Heart left ventricle (tissue), 16 donors: ENCODE measurements at regions not wholly inside any gene's neighbourhood (a gene's known extent, or its start where the extent isn't known, plus 50 kb on each side); places are given as distances from the start of the nearest gene placed in this dataset.

Experiments used
- ATAC-seq, 4 donors: fragments of 200-7000 bp; cut with Tn5 transposase; one replicate each; pipeline ENCODE4 v1.9.1; 2020 to 2022; ENCODE audit warnings: moderate library complexity in 4 of 4, mild to moderate bottlenecking in 3 of 4, moderate number of reproducible peaks in 1 of 4
- DNase-seq, 5 donors: peaks; one replicate each; pipeline ENCODE4 v3.0.0-alpha.2; 2020
- H3K27ac ChIP-seq, 12 donors: fragments of 200-600 bp; sonication (generic) in 4 of 12; one replicate each; pipeline versions ENCODE4 v1.5.0 to v1.8.0; 2016 to 2022; ENCODE audit warnings: mild to moderate bottlenecking in 2 of 12
- H3K27me3 ChIP-seq, 9 donors: fragments of 200-600 bp; sonication (generic) in 2 of 9; one replicate each; pipeline versions ENCODE4 v1.5.1 to v1.8.0; 2016 to 2022; ENCODE audit warnings: mild to moderate bottlenecking in 3 of 9
- H3K36me3 ChIP-seq, 9 donors: fragments of 200-600 bp; sonication (generic) in 2 of 9; one replicate each; pipeline versions ENCODE4 v1.5.0 to v1.8.0; 2018 to 2022; ENCODE audit warnings: mild to moderate bottlenecking in 2 of 9
- H3K4me1 ChIP-seq, 12 donors: fragments of 200-600 bp; sonication (generic) in 4 of 12; one replicate each; pipeline versions ENCODE4 v1.5.0 to v1.8.0; 2016 to 2022; ENCODE audit warnings: mild to moderate bottlenecking in 3 of 12
- H3K4me3 ChIP-seq, 12 donors: fragments of 200-600 bp; sonication (generic) in 4 of 12; one replicate each; pipeline versions ENCODE4 v1.5.0 to v1.8.0; 2017 to 2022; ENCODE audit warnings: mild to moderate bottlenecking in 9 of 12, moderate library complexity in 4 of 12
- H3K9me3 ChIP-seq, 12 donors: fragments of 200-600 bp; sonication (generic) in 4 of 12; one replicate each; pipeline versions ENCODE4 v1.5.0 to v1.8.0; 2016 to 2022; ENCODE audit warnings: mild to moderate bottlenecking in 1 of 12
- CTCF ChIP-seq, 12 donors: fragments of 200-600 bp; sonication (generic) in 4 of 12; IDR thresholded peaks; one replicate each; pipeline versions ENCODE4 v1.5.0 to v1.8.0; 2018 to 2022; ENCODE audit warnings: antibody characterized with exemption in 12 of 12, mild to moderate bottlenecking in 5 of 12
- POLR2A ChIP-seq, 2 donors: fragments of 450-650 bp; IDR thresholded peaks; one replicate each; pipeline ENCODE4 v1.6.1; 2017; ENCODE audit warnings: antibody characterized with exemption in 2 of 2, mild to moderate bottlenecking in 2 of 2, moderate library complexity in 2 of 2
- WGBS, 4 donors: extraction: QIAGEN DNeasy Blood & Tissue Kit in 2 of 4; methylation state at CpG; one replicate each; pipeline versions ENCODE4 v1.1.5 to v1.1.7; 2013 to 2018; 5-methylcytosine and 5-hydroxymethylcytosine counted together
- intact Hi-C, 10 donors: fragments of 100-400 bp; cut with DNase I; formaldehyde crosslinking; loops; one replicate each; pipeline versions ENCODE4 v1.11.1 to v1.14.2; 2022
- donor health status: ischemic (EF 13 %, LVEDD 7.1; RV severe dilation, severe dysfunction).
- donor health status: healthy with polysubstance abuse.
- donor health status: DM: no; HTN: yes; CAD: no.
- donor health status: DM: no; HTN: no; CAD: no.
- donor health status: ischemic (EF 25% LVEDD 6.9; RV normal size, moderate dysfunction).
- donor health status: ischemic (EF 25% LVEDD 5.7; RV mildly dilated, moderate dysfunction).
- donor health status: healthy.
- donor health status: DM: yes; HTN: yes; CAD: no.
- donor health status: ischemic (EF 35%, LVEDD 5.7; RV mildly dilated, moderate dysfunction).
- donor health status: nonischemic (EF 11% LVEDD 7.7; RV severe dilation, severe dysfunction).
- donor health status: DM: yes; HTN: yes; CAD: no.
- donor health status: PGD.
- donor health status: ischemic (EF 29% LVEDD 5.4; RV normal size, mild dysfunction).
- donor health status: nonischemic (EF 23%, LVEDD 6.1; RV moderate dilation, normal function).

DNA sequence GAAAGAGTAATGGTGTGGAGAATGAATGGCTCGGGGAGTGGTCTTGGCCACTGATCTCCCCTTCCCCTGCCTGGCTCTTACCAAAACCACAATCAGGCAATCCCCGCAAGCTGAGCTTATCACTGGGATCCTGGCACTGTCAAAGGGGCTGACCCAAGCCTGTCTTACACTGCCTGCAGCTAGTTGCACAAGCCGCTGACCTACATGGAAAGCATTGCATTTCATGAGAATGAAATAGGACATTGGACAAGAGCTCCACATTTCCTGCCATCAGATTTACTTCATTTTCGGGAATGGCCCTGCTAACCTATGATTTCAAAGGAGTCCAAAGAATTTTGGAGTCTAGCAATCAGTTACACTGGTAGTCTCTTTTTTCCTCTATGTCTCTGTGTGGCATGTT, 146.4 kb downstream of the PCTP start:
- H3K4me1 ChIP-seq = no peaks in the 10 kb centered on the region
- no peaks in the 10 kb centered on the region for H3K36me3 ChIP-seq
- peak in 1 of 4 donors; percentile 48 for ATAC-seq
- no peak overlapping the region for H3K4me3 ChIP-seq
- no peaks in the 10 kb centered on the region for H3K27me3 ChIP-seq
- H3K27ac ChIP-seq = no peak overlapping the region
- no peak for TF ChIP-seq CTCF (IDR thresholded peaks at IDR 0.05)
- TF ChIP-seq POLR2A (IDR thresholded peaks at IDR 0.05) = no peak
- H3K9me3 ChIP-seq = no peaks in the 10 kb centered on the region
- 66 to 77% (median 70%) methylated on average over 4 of the region's 4 CpGs for WGBS, 4 donors
- intact Hi-C loops = no loop called here
- no peak for DNase-seq

DNA sequence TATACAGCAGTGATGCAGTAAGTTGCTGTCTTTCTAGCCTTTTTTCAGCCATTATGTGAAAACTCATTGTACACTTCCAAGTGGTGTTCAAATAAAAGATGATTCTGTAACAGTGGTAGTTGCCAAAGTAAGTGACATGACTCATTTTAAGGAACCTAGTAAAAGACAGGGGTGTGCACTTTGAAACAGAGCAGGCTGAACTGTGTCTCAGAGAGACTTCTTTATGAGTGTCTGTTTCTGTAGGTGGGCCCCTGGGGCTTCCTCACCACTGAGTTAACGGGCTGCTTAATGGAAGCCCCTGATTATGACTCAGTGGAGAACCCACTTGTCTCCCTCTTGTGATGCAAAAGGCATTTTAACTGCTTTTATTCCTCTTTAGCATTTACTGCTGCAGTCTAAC, 147.3 kb downstream of the PCTP start:
- Histone ChIP-seq H3K9me3 (no peaks in the 10 kb centered on the region), H3K27ac (no peak overlapping the region), H3K27me3 (no peaks in the 10 kb centered on the region), H3K4me1 (no peaks in the 10 kb centered on the region), H3K4me3 (no peak overlapping the region), H3K36me3 (no peaks in the 10 kb centered on the region)
- DNase-seq (no peak), ATAC-seq (no peak)
- no peak for TF ChIP-seq CTCF (IDR thresholded peaks at IDR 0.05)
- TF ChIP-seq POLR2A (IDR thresholded peaks at IDR 0.05) = no peak
- WGBS, 4 donors = 62 to 85% (median 73%) methylated on average over 1 of the region's 1 CpG
- intact Hi-C loops = no loop called here

- H3K9me3 ChIP-seq = no peaks in the 10 kb centered on the region
- H3K4me3 ChIP-seq = no peak overlapping the region
- TF ChIP-seq CTCF (IDR thresholded peaks at IDR 0.05) (no peak), POLR2A (IDR thresholded peaks at IDR 0.05) (no peak)
- no peaks in the 10 kb centered on the region for H3K4me1 ChIP-seq
- H3K27ac ChIP-seq = no peak overlapping the region
- H3K36me3 ChIP-seq = no peaks in the 10 kb centered on the region
- ATAC-seq = no peak
- H3K27me3 ChIP-seq = no peaks in the 10 kb centered on the region
- DNase-seq = no peak
- intact Hi-C loops = no loop called here
Observed at GRCh38 chr17:55900188-55900587, 149.3 kb downstream of the PCTP start.

- no peak overlapping the region for H3K27ac ChIP-seq
- 51 to 77% (median 65%) methylated on average over 2 of the region's 2 CpGs for WGBS, 4 donors
- no peaks in the 10 kb centered on the region for H3K4me1 ChIP-seq
- H3K36me3 ChIP-seq = no peaks in the 10 kb centered on the region
- no peak for ATAC-seq
- H3K27me3 ChIP-seq = no peaks in the 10 kb centered on the region
- TF ChIP-seq POLR2A (IDR thresholded peaks at IDR 0.05) = no peak
- TF ChIP-seq CTCF (IDR thresholded peaks at IDR 0.05) = no peak
- intact Hi-C loops = no loop called here
- H3K9me3 ChIP-seq = peaks cover 0 to 8% (median 0%) of the 10 kb centered on the region in 12 donors
- DNase-seq = no peak
- H3K4me3 ChIP-seq = no peak overlapping the region
Observed at GRCh38 chr17:55903028-55903690, 152.3 kb downstream of the PCTP start.
